Chondrocyte (in vitro differentiated cells): ENCODE measurements at regions not wholly inside any gene's neighbourhood (a gene's known extent, or its start where the extent isn't known, plus 50 kb on each side); places are given as distances from the start of the nearest gene placed in this dataset.
A peak's percentile ranks its signal among the peaks of the same experiment; 100 is the strongest.

Source experiments
- DNase-seq: peaks from one replicate; pipeline ENCODE4 v3.0.0; 2021; ENCODE audit warnings: mixed read lengths, low spot score
- H3K27ac Mint-ChIP-seq: one replicate; pipeline ENCODE4 v1.8.0; 2021; ENCODE audit warnings: mild to moderate bottlenecking, moderate library complexity, mixed read lengths; ENCODE audit not compliant: unreplicated experiment
- H3K27me3 Mint-ChIP-seq: 2 replicates; pipeline ENCODE4 v1.8.0; 2021; ENCODE audit warnings: low read depth, mixed read lengths
- H3K36me3 Mint-ChIP-seq: 2 replicates; pipeline ENCODE4 v1.8.0; 2021; ENCODE audit warnings: low read depth, mixed read lengths
- H3K4me1 Mint-ChIP-seq: 2 replicates; pipeline ENCODE4 v1.8.0; 2021; ENCODE audit warnings: low read depth, mild to moderate bottlenecking, mixed read lengths
- H3K4me3 Mint-ChIP-seq: one replicate; pipeline ENCODE4 v1.8.0; 2021; ENCODE audit warnings: mild to moderate bottlenecking, moderate library complexity, mixed read lengths; ENCODE audit not compliant: unreplicated experiment
- H3K9me3 Mint-ChIP-seq: 2 replicates; pipeline ENCODE4 v1.8.0; 2021; ENCODE audit warnings: low read depth, mixed read lengths
- TF ChIP-seq, protein P1 (sequence below): fragments of 200-600 bp; sonication (generic); IDR thresholded peaks from 2 replicates; pipeline ENCODE4 v1.5.0; 2021; ENCODE audit warnings: antibody characterized with exemption, mild to moderate bottlenecking, moderate library complexity

DNA sequence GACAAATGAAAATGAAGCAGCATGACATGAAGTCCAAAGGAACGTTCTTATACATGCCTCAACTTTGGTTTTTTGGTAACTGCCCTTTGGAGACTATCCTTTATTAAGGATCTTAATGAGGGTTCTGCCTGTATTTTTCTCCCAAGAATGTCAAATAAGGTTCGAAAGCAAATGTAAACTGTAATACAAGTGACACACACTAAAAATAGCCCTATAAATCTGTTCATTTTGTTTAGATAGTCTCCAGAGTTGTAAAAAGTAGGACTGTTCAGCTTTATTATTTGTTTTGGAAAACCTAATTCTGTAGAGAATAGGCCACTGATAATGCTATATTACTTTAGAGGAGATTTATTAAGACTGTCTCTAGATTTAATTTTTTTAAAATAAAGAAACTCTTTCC is 80.5 kb upstream of the CDIN1 start:
- Mint-ChIP-seq H3K4me3 (no peak overlapping the region), H3K36me3 (no peaks in the 10 kb centered on the region), H3K9me3 (no peaks in the 10 kb centered on the region), H3K27me3 (no peaks in the 10 kb centered on the region), H3K27ac (no peak overlapping the region), H3K4me1 (peaks cover 33% of the 10 kb centered on the region)
- DNase-seq = no peak
- TF ChIP-seq, protein P1, sequence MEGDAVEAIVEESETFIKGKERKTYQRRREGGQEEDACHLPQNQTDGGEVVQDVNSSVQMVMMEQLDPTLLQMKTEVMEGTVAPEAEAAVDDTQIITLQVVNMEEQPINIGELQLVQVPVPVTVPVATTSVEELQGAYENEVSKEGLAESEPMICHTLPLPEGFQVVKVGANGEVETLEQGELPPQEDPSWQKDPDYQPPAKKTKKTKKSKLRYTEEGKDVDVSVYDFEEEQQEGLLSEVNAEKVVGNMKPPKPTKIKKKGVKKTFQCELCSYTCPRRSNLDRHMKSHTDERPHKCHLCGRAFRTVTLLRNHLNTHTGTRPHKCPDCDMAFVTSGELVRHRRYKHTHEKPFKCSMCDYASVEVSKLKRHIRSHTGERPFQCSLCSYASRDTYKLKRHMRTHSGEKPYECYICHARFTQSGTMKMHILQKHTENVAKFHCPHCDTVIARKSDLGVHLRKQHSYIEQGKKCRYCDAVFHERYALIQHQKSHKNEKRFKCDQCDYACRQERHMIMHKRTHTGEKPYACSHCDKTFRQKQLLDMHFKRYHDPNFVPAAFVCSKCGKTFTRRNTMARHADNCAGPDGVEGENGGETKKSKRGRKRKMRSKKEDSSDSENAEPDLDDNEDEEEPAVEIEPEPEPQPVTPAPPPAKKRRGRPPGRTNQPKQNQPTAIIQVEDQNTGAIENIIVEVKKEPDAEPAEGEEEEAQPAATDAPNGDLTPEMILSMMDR = no peak

DNA sequence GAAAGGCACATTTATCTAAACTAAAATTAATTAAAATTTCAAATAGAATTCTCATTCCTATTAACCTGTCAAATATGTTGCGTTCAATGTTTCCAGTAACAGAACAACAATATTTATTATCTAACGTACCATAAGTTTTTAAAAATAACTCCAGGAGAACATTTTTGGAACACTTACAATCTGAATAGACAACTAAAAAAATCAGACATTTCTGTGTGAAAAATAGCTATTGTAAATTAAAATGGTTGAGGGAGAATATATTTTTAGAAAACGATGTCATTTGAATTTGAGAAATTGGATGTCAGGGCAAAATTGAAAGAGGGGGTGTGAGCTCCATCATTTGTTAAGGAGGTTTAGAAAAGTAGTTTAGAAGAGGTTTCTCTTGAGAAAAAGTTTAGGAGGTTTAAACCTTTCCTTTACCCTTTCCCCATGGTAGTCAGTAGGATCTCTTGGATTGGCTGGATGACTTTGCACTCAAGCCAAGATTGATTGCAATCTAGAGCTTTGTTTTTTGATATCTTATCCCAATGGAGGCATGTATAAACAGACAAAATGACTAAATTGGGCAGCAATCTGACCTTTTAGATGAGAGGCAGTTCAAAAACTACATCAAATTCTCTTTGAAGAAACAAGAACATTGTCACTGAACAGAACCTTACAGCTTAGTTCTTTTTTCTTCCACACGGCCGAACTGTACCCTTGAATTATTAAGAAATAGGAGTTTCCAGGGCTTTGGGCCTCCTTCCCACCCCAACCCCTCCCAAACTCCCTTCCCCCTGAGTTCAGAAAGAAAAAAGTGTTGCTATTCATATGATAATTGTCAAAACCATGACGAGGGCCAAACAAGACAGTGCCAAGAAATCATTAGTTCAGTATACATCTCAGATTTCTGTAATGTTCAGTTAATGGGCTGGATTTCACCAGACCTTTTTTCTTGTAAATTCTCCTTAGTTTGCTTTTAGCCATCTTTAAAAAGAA is 79.7 kb upstream of the CDIN1 start:
- no peak overlapping the region for H3K4me3 Mint-ChIP-seq
- DNase-seq = no peak
- TF ChIP-seq, protein P1 = no peak
- H3K36me3 Mint-ChIP-seq = no peaks in the 10 kb centered on the region
- H3K27ac Mint-ChIP-seq = no peak overlapping the region
- H3K4me1 Mint-ChIP-seq = peaks cover 33% of the 10 kb centered on the region
- H3K9me3 Mint-ChIP-seq = no peaks in the 10 kb centered on the region
- H3K27me3 Mint-ChIP-seq = no peaks in the 10 kb centered on the region

GRCh38 chr15:36501063-36501678 is 78.3 kb upstream of the CDIN1 start:
- peak overlapping the region; percentile 22 for H3K27ac Mint-ChIP-seq
- DNase-seq = no peak
- no peaks in the 10 kb centered on the region for H3K9me3 Mint-ChIP-seq
- TF ChIP-seq, protein P1 = peak; percentile 92
- no peaks in the 10 kb centered on the region for H3K36me3 Mint-ChIP-seq
- H3K27me3 Mint-ChIP-seq = no peaks in the 10 kb centered on the region
- no peak overlapping the region for H3K4me3 Mint-ChIP-seq
- H3K4me1 Mint-ChIP-seq = peaks cover 33% of the 10 kb centered on the region

DNA sequence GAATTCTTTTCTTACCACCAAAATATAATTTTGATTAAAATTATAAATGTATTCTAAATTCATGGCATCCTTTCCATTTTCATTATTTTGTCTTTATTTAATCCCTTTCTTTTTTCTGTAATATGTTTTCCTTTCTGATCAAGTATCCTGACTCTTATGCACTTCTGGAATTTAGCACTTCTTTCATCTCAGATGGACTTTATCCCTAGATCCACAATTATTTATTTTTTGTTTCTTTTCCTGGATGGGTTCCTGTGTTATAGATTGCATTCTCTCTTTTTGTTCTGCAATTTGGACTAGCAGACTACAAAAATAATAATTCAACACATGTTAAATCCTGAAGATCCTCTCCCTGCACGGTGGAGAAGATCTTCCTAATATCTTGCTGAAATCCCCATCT is 76.9 kb upstream of the CDIN1 start:
- H3K9me3 Mint-ChIP-seq = no peaks in the 10 kb centered on the region
- H3K27ac Mint-ChIP-seq = no peak overlapping the region
- H3K4me3 Mint-ChIP-seq = no peak overlapping the region
- no peaks in the 10 kb centered on the region for H3K27me3 Mint-ChIP-seq
- TF ChIP-seq, protein P1 = no peak
- no peaks in the 10 kb centered on the region for H3K36me3 Mint-ChIP-seq
- DNase-seq = no peak
- peaks cover 33% of the 10 kb centered on the region for H3K4me1 Mint-ChIP-seq

DNA sequence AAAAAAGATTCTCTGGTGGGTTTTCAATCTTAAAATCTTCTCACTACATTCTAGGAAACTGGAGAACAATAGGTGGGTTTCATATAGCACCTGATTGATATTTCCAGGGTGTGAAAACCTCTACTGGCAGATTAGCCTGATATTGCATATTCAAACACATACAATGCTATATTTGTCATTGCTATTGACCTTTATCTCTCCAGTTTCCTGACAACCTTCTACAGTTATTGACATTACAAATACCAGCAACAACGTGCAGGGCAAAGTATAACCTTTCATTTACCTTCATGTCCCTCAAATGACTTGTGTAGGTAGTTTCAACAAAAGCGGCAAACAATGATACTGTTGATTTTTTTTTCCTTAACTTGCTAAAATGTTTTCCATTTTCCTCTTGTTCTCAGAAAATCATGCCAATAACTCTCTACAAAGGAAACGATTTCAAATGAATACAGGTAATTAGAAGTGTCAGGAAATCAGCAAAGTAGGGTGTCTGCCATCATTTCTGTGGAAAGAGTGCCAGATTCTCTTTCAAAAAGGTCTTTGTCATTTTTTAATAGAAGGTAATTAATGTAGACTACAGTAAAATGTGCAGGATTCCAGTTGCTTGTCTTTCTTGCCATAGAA is 72.6 kb upstream of the CDIN1 start:
- no peak for DNase-seq
- TF ChIP-seq, protein P1 = no peak
- Mint-ChIP-seq H3K27ac (no peak overlapping the region), H3K27me3 (peaks cover 1% of the 10 kb centered on the region), H3K4me3 (no peak overlapping the region), H3K9me3 (no peaks in the 10 kb centered on the region), H3K4me1 (no peaks in the 10 kb centered on the region), H3K36me3 (no peaks in the 10 kb centered on the region)
